SK-N-SH (cell line): ENCODE measurements at regions not wholly inside any gene's neighbourhood (a gene's known extent, or its start where the extent isn't known, plus 50 kb on each side); places are given as distances from the start of the nearest gene placed in this dataset.

Experiments used
- CHD2 ChIP-seq: fragments of 150-350 bp; IDR thresholded peaks from 2 replicates; pipeline ENCODE4 v1.6.1; 2018; ENCODE audit warnings: low read length; ENCODE audit not compliant: partially characterized antibody
- FOXM1 ChIP-seq: IDR thresholded peaks from 2 replicates; pipeline ENCODE4 v1.4.0; 2012; ENCODE audit warnings: low read depth, mild to moderate bottlenecking
- RCOR1 ChIP-seq: fragments of 150-350 bp; IDR thresholded peaks from 2 replicates; pipeline ENCODE4 v1.6.1; 2017; ENCODE audit warnings: antibody characterized with exemption, low read length
- YY1 ChIP-seq: IDR thresholded peaks from 2 replicates; pipeline ENCODE4 v1.4.0; 2012; ENCODE audit warnings: low read depth, mild to moderate bottlenecking
- TF ChIP-seq, protein P1 (sequence below): fragments of 200-600 bp; sonication (generic); IDR thresholded peaks from 2 replicates; pipeline ENCODE4 v1.6.1; 2017; ENCODE audit warnings: antibody characterized with exemption, mild to moderate bottlenecking, moderate library complexity
- TF ChIP-seq, protein P2 (sequence below): IDR thresholded peaks from 2 replicates; pipeline ENCODE4; 2012

DNA sequence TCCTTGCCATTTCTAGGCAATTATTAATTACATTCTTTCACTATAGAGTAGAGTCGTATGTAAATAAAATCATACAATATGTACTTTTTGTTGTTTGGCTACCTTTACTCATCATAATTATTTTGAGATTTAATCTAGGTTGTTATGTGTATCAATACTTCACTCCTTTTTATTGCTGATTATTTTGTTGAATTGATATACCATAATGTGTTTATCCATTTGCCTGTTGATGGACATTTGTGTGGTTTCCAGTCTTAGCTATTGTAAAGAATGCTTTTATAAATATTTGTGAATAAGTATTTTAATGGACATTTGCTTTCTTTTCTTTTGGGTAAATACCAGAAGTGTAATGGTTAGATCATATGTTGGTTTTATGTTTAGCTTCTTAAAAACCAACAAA lies 174.0 kb downstream of the RAMP3 start:
- TF ChIP-seq RCOR1 (no peak), FOXM1 (no peak), YY1 (no peak), CHD2 (no peak)
- TF ChIP-seq, protein P1, sequence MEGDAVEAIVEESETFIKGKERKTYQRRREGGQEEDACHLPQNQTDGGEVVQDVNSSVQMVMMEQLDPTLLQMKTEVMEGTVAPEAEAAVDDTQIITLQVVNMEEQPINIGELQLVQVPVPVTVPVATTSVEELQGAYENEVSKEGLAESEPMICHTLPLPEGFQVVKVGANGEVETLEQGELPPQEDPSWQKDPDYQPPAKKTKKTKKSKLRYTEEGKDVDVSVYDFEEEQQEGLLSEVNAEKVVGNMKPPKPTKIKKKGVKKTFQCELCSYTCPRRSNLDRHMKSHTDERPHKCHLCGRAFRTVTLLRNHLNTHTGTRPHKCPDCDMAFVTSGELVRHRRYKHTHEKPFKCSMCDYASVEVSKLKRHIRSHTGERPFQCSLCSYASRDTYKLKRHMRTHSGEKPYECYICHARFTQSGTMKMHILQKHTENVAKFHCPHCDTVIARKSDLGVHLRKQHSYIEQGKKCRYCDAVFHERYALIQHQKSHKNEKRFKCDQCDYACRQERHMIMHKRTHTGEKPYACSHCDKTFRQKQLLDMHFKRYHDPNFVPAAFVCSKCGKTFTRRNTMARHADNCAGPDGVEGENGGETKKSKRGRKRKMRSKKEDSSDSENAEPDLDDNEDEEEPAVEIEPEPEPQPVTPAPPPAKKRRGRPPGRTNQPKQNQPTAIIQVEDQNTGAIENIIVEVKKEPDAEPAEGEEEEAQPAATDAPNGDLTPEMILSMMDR, result no peak
- TF ChIP-seq, protein P2, sequence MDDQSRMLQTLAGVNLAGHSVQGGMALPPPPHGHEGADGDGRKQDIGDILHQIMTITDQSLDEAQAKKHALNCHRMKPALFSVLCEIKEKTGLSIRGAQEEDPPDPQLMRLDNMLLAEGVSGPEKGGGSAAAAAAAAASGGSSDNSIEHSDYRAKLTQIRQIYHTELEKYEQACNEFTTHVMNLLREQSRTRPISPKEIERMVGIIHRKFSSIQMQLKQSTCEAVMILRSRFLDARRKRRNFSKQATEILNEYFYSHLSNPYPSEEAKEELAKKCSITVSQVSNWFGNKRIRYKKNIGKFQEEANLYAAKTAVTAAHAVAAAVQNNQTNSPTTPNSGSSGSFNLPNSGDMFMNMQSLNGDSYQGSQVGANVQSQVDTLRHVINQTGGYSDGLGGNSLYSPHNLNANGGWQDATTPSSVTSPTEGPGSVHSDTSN, result no peak
